HepG2 (cell line): ENCODE measurements at regions not wholly inside any gene's neighbourhood (a gene's known extent, or its start where the extent isn't known, plus 50 kb on each side); places are given as distances from the start of the nearest gene placed in this dataset.

ENCODE experiments used
- BRF2 ChIP-seq: sonication (generic); formaldehyde crosslinking; IDR thresholded peaks from 2 replicates; pipeline ENCODE4 v1.8.1; 2022; ENCODE audit warnings: mild to moderate bottlenecking, missing genetic modification reagents
- CENPX ChIP-seq: sonication (generic); formaldehyde crosslinking; IDR thresholded peaks from 2 replicates; pipeline ENCODE4 v1.9.0; 2021; ENCODE audit warnings: mild to moderate bottlenecking, missing genetic modification reagents, moderate library complexity
- PAXIP1 ChIP-seq: sonication (generic); formaldehyde crosslinking; conservative IDR thresholded peaks from 2 replicates; pipeline ENCODE4 v1.4.0; 2020; ENCODE audit warnings: mild to moderate bottlenecking, missing genetic modification reagents, moderate library complexity
- PHB2 ChIP-seq: fragments of 450-650 bp; IDR thresholded peaks from 2 replicates; pipeline ENCODE4 v1.6.1; 2018; ENCODE audit not compliant: partially characterized antibody
- PRDM15 ChIP-seq: sonication (generic); formaldehyde crosslinking; IDR thresholded peaks from 2 replicates; pipeline ENCODE4 v1.4.0; 2020; ENCODE audit warnings: missing genetic modification reagents
- ZFP82 ChIP-seq: sonication (generic); formaldehyde crosslinking; IDR thresholded peaks from 2 replicates; pipeline ENCODE4 v1.5.1; 2020; ENCODE audit warnings: mild to moderate bottlenecking, missing genetic modification reagents, borderline replicate concordance
- ZNF354B ChIP-seq: sonication (generic); formaldehyde crosslinking; IDR thresholded peaks from 2 replicates; pipeline ENCODE4 v1.8.0; 2022; ENCODE audit warnings: mild to moderate bottlenecking, missing genetic modification reagents
- ZNF44 ChIP-seq: sonication (generic); formaldehyde crosslinking; IDR thresholded peaks from 2 replicates; pipeline ENCODE4 v1.5.1; 2020; ENCODE audit warnings: mild to moderate bottlenecking, missing genetic modification reagents
- ZNF441 ChIP-seq: sonication (generic); formaldehyde crosslinking; IDR thresholded peaks from 2 replicates; pipeline ENCODE4 v1.7.0; 2021; ENCODE audit warnings: missing genetic modification reagents, borderline replicate concordance
- ZNF7 ChIP-seq: IDR thresholded peaks from 2 replicates; pipeline ENCODE4 v1.6.1; 2016; ENCODE audit warnings: missing biosample characterization, missing genetic modification reagents
- ZNF781 ChIP-seq: sonication (generic); formaldehyde crosslinking; IDR thresholded peaks from 2 replicates; pipeline ENCODE4 v1.5.1; 2020; ENCODE audit warnings: borderline replicate concordance, mild to moderate bottlenecking, missing genetic modification reagents; ENCODE audit errors: not compliant biosample characterization

DNA sequence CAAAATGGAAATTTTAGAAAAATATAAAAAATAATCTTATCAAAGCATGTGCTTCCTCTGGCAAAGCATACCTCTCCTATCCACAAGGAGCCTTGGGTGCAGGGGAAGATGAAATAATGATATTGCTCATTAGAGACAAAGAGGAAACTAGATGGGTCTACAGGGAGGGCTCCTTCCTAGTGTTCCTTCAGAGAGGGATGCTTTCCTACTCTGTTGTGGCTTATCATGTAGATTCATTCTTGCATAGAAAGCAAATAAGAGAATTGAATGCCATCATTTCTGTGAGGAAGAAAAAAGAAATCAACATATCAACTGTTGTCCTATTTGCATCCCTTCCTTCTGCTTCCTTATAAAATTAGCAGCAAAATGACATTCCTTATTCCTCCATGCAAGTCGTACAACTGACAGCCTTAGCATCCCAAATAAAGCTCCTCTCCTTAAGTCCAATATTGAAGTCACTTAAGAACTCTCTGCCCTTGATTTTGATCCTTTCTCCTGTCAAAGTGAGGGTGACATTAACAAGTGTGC, 543.9 kb upstream of the PLXNA2 start (continued):
- TF ChIP-seq BRF2 (CRISPR knock-in tag) (no peak), ZFP82 (CRISPR knock-in tag) (no peak), PAXIP1 (CRISPR knock-in tag) (no peak), PRDM15 (CRISPR knock-in tag) (no peak), ZNF44 (CRISPR knock-in tag) (no peak), ZNF441 (CRISPR knock-in tag) (no peak), ZNF354B (CRISPR knock-in tag) (no peak), ZNF7 (CRISPR knock-in tag) (no peak), CENPX (CRISPR knock-in tag) (no peak), PHB2 (no peak), ZNF781 (CRISPR knock-in tag) (no peak)
- TF ChIP-seq, all 625 proteins: peak for 0
